ENCODE measurements at regions not wholly inside any gene's neighbourhood (a gene's known extent, or its start where the extent isn't known, plus 50 kb on each side); places are given as distances from the start of the nearest gene placed in this dataset.

GRCh38 chr3:83868909-83869567 is 1089.8 kb upstream of the CADM2 start:
- no peak for DNase-seq (ENCODE audit: low spot score)
- no peak for TF ChIP-seq CTCF (IDR thresholded peaks at IDR 0.05)
- no peak for ATAC-seq (ENCODE audit: low FRiP score)

DNA sequence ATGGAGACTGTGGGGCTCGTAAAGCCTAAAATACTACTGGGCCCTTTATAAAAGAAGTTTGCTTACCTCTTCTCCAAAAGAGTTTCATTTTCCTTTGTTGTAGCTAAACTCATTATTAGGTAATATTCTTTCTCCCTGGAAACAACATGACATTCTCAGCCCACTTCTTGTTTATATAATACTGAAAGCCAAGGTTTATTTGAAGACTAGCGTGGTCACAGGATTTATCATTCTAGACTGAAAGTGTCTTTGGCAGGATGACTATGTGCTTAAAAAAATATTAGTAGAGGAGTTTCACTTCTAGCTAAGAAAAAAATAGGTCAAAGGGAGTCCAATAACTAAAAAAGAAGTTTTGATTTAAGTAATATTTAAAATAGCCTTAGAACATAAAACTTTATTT is 1085.2 kb upstream of the CADM2 start:
- TF ChIP-seq CTCF (IDR thresholded peaks at IDR 0.05) = no peak
- DNase-seq (ENCODE audit: low spot score) (no peak), ATAC-seq (ENCODE audit: low FRiP score) (no peak)

DNA sequence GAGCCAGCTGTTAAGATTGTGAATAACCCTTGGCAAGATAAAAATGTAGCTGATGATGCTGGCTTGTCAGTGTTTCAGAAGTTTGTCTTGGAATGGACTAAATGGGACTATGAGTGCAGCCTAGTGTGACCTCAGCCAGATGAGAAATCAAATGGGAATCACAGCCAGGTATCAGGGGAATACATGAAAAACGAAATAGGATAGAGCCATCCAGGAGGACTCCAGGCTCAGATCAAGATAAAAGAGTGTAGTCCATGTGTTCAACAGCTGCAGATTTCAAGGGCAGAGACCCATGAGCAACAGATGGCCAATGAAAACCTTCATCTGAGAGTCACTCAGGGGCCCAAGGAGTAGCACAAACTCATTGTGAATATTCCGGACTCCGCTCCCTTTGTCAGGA is 1080.9 kb upstream of the CADM2 start:
- ATAC-seq (ENCODE audit: low FRiP score) = no peak
- TF ChIP-seq CTCF (IDR thresholded peaks at IDR 0.05) = no peak
- DNase-seq (ENCODE audit: low spot score) = no peak

DNA sequence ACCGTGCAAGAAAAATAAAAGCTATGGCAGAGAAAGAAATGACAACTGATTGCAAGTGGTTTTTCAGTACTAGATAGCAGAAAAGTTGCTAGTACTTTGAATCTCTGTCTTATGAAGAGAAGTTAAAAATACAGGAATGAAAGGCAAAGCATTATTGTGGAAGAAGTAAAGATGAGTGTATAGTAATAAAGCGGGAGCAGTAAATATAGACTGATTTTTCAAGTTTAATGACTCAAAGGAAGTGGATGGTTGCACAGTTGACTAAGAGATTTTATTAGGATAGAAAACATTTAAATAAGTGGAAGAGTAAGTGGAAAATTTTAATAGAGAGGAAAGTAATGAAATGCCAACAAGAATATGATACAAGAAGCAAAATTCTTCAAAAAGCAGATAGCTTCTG is 1076.1 kb upstream of the CADM2 start:
- TF ChIP-seq CTCF (IDR thresholded peaks at IDR 0.05) = no peak
- DNase-seq (ENCODE audit: low spot score) (no peak), ATAC-seq (ENCODE audit: low FRiP score) (no peak)

DNA sequence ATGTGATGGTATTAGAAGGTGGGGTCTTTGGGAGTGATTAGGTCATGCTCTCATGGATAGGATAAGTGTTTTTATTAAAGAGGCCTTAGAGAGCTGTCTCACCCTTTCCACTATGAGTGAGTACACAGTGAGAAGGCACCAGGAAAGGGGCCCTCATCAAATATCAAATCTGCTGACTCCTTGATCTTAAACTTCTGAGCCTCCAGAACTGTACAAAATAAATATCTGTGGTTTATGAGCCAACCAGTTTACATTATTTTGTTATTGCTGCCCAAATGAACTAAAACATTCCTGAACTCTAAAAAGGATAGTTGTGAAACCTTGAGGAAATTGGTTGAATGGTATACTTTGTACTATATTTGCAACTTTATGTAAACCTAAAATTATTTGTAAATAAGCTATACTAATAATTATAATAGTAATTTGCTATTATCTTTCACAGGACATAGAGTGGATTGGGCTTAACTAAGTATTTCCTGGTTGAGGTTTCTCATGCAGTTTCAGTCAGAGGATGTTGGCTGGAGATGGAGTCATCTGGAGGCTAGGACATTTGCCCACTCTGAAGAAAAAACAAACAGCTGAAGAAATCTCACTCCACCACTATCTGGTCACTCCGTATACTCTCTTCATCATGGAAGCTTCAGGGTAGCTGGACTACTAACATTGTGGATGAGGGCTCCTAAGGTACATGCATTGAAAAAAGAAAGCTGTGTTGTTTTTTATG is 1068.6 kb upstream of the CADM2 start:
- TF ChIP-seq CTCF (IDR thresholded peaks at IDR 0.05) = no peak
- ATAC-seq (ENCODE audit: low FRiP score) = no peak
- DNase-seq (ENCODE audit: low spot score) = no peak

DNA sequence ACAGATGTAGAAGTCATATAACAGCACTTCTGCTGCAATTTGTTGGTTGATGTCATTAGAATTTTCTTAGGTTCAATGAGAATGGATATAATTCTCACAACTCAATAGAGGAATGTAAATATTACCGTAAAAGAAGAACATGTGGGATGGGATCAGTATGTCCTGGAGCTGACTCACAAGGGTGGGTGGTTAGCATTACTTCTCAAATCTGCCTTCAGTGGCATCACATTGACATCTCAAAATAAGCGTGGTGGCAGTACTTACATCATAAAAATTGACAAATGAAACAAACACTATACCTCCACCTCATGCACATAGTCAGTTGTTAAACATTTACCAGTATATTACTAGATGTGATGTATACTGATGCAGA is 1068.0 kb upstream of the CADM2 start:
- DNase-seq (ENCODE audit: low spot score) (no peak), ATAC-seq (ENCODE audit: low FRiP score) (no peak)
- TF ChIP-seq CTCF (IDR thresholded peaks at IDR 0.05) = no peak

GRCh38 chr3:83894223-83894622 is 1064.6 kb upstream of the CADM2 start:
- DNase-seq (ENCODE audit: low spot score) (no peak), ATAC-seq (ENCODE audit: low FRiP score) (no peak)
- TF ChIP-seq CTCF (IDR thresholded peaks at IDR 0.05) = no peak
